ENCODE measurements at regions not wholly inside any gene's neighbourhood (a gene's known extent, or its start where the extent isn't known, plus 50 kb on each side); places are given as distances from the start of the nearest gene placed in this dataset.
A peak's percentile ranks its signal among the peaks of the same experiment; 100 is the strongest.
"Not testable (repeated sequence)": the region's sequence is repeated elsewhere in the genome, so short reads cannot be mapped to it uniquely, and the experiment has no call there.

DNA sequence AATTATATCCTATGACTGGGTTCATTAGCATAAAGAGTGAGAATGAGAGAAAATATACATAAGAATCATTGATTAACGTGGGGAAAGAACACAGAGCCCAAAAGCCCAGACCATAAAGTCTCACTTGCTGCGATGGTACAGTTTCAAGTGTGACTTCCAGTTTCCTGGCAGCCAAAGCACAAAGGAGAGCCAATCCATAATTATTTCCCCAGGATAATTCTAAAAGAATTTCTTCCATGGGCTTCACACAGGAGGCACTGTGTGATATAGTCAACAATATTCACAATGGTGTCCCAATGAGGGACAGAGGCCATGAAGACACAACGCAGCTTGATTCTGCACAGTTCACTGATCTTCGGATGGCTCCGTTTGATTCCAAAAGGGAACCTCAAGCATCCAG is 321.6 kb downstream of the PLPP3 start:
- no peak for DNase-seq

DNA sequence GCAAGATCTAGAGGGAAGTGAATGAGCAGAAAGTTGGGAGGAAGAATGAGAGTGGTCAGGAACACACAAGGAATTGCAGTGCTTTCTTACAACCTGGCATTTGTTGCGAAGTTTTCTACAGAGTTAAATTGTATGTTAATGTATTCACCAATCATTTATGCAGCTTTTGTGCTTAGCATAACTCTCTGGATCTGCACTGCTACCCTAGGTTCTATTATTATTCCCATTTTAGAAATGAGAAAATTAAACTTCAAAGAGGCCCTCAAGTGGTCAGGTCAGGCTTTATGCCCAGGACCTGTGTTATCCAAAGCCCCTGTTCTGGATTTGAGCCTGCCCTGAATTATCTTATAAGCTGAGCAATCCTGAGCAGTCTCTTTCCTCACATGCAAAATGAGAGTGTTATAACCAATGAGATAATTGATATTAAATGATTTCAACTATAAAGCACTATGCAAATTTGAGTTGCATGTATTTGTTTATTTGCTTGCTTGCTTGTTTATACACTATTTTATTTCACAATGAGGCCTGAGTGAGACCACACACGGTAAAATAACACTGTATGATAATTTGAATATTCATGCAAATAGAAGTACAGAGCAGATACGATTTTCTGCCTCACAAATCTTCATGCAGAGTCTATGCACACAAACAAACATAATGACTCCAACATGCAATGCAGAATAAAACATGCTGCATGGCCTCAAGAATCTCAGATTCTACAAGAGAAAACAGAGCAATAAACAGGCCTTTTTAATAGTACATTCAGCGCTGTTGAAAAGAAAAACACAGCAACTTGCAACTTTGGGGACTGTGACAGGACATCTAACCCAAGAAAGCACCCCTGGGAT is 323.0 kb downstream of the PLPP3 start:
- DNase-seq: no peak

DNA sequence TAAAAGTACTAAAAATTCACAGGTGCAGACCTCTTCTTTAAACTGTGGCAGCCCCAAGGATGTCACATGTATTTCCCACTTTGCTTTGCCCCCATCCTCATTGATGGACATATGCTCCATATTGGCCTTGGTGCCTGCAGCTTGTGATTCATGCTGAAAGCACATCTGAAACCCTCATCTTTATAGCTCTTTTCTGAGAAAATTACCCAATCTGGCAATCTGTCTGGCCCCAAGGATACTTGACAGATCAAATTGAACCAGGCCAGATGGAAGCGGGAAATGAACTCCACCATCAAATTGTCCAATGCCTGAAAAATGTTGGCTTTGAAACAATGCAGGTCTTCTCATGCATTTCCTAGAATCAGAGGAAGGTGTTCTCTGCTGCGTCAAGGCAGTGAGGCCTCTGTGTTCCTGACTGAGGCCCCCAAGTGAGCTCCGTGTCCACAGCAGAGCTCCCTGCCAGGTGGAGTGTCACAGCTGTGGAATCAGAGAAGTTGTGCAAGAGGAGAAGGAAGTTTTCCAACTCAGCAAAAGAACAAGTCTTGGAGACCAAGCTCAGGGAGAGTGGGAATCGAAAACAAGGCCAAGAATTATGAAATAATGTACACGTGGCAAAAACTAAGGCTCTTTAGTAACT is 323.7 kb downstream of the PLPP3 start:
- no peak for DNase-seq

DNA sequence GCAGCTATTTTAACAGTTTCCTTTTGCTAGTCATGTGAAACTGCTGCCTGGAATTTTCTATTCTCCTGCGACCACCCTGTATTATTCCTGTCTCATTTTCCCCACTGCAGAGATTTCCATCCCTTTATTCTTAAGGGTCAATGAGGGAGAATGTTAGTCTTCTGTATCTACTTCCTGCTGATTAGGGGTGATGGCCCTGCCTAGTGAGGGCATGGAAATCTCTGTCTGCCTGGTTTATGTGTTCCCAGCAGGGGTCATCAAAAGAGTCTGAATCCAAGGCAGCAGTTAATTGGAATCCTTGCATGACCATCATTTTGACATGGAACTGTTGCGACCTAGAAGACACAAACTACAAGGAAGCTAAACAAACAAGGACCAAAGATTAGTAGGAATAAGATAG is 325.2 kb downstream of the PLPP3 start:
- no peak for DNase-seq

DNA sequence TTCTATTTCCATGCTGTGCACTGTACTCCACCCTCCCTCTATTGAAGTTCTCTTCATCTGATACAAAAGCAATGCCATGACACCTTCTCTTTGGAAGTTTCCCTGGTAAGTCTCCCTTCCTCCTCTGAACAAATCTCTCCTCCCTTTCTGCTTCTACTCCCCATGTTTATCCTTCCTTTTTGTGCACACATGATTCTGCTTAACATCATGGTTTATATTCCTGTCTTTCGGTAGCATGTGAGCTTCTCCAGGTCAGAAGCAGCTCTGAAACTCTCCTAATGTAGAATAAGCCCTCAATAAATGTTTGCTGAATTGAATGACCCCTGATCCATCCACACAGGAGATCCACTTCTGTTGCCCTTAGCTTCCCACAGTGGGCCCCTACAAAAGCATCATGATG is 328.6 kb downstream of the PLPP3 start:
- DNase-seq: no peak

DNA sequence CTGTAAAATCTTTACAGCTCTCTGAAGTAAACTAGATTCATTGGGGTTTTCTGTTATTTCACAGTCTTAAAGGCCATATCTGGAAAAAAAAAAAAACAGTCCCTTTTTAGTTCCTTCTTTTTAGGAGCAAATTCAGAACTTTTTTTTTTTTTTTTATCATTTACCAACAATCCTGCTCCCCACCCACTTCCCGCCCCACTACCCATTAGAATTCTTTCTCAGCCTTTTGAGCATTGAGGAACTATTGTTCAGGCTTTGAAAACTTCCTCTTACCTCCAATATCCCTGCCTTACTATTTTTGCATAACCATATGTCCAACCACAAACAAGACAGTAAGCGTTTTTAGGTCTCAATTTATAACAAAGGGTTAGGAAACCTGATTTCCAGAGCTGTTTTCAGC is 330.1 kb downstream of the PLPP3 start:
- peak; percentile 1 to 10 for DNase-seq

DNA sequence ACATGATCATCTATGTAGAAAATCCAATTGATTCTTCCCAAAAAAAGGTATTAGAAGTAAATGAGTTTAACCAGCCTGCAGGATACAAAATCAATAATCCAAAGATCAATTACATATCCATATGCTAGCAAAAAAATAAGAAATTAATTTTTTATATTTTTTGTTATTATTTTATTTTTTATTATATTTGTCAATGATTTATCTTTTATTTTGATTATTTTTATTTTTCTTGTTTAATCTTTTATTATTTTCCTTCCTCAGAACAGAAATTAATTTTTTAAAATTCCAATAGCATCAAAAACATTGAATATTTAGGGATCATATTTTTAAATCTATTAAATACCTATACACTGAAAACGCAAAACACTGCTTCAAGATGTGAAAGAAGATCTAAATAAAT is 331.2 kb downstream of the PLPP3 start:
- no peak for DNase-seq

DNA sequence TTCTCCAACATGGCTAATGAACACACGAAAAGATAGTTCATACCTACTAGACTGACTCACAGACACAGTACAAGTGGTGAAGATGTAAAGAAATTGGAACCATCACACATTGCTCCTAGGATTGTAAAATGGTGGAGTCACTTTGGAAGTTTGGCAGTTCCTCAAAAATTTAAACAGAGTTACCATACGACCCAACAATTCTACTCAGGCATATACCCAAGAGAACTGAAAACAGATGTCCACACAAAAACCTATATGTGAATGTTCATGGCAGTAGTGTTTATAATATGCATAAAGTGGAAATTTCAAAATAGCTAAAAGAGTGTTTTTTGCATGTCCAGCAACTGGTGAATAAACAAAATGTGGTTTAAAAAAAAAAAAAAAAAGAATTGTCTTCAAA is 332.6 kb downstream of the PLPP3 start:
- DNase-seq: not testable (repeated sequence)

DNA sequence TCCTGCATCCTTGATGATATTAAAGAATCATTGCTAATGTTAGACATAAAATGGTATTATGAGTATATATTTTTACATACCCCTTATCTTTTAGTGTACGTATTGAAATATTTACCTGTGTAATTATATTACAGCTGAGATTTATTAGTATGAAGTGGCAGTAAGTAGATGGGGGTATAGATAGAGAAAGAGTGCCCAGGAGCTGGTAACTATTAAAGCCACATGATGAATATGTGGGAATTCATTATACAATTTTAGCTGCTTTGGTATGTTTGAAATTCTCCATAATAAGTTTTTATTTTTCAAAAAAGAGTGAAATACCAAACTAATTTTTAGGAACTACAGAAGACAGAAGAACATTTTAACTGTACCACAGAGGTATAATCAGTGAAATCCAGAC is 339.0 kb downstream of the PLPP3 start:
- no peak for DNase-seq

DNA sequence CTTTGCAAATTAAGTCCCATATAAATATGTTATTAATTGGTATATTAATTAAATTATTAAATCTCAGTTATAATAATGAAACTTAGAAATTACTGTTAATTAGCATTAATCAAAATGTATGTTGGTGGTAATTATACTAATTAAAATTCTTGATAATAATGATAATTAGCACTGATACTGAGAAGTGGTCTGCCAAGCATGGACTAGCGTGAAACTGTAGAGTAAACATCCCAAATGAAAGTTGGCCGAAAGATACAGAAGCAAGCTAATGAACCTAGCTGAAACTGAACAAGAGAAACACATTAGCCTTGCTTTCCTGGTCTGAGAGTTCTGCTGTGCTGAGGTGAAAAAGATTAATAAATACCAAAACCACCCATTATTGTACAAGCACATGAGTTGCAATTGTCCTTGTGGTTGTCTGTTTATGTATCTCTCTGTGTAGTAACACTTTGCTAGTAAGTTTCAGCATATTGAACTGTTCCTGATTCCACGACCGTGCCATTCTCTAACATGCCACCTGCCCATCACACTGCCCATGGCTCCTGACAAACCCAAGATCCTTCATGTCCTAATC is 341.8 kb downstream of the PLPP3 start:
- no peak for DNase-seq

DNA sequence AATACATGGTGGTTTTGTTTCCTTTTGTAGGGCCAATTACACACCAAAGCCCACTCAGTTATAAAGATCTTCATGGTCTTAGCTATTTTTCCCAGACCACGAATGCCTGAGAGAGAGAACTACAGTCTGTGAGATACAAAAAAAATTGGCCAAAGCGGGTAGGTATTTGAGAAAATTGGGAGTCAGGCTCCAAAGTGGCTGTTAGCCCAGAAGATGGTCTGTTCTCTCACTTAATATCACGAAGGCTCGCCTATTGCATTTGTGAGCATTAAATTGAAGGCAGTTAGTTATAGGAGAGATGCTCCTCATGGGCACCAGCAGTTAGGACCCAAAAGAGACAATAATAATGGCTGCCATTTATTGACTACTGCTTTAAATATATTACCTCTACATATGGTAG is 342.7 kb downstream of the PLPP3 start:
- no peak for DNase-seq

DNA sequence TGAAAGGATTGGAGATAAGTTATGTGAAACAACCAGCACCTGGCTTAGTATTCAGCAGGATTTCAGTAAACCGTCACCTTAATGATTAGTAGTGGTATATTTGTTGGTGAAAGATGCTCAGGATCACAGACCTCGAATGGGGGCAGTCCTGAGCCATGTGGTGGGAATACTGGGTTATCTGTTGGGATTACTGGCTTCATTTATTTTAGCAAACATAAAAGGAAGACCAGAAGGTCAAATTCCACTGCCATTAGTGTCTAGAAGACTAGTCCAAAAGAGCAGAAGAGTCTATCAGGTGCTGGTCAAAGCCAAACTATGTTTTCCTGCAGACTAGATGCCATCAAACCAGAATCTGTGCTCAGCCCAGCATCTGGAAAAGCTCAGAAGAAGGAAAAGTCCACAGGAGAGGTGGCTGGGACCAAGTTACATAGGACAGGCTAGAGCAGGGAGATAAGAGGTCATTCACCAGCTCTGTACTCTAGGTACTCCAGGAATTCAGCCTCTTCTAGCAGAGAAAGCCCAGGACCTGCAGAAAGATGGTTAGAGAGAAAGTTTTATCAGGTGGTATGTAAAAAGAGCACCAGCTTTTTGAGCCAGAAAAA is 343.4 kb downstream of the PLPP3 start:
- no peak for DNase-seq

DNA sequence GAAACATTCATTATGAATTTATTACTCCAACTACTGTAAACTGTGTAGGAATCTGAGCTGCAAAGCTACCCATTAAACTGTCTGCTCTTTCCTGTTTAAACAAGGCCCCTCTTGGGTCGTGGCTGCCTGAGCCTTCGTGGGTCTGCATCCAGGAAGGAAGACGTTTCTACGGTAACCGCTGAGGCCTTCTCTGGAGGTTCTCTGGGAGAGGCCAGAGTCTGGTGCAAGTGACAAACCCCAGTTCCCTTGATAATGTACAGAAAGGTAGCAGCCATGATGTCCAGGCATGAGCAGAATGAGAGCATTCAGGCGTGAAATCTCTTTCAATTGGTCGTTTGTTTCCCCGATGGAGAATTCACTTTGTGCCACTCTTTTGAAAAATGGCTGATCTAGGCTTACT is 350.2 kb downstream of the PLPP3 start:
- DNase-seq: no peak

DNA sequence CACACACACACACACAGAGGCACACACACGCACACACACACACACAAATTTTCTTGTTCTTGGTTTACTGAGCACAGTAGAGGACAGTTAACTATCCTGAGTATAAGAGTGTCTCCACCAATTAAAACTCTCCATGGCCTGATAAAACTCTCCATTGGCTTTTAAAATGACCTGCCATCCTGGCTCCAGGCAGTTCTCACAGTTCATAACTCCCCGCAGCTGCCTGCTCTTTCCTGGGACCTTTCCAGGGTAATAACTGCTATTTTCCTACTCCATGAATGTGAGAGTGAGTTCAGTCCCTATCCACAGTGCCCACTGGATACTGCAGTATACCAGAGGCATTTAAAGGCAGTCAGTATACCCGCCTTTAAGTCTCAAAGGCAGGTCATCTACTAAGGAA is 351.5 kb downstream of the PLPP3 start:
- DNase-seq: no peak

DNA sequence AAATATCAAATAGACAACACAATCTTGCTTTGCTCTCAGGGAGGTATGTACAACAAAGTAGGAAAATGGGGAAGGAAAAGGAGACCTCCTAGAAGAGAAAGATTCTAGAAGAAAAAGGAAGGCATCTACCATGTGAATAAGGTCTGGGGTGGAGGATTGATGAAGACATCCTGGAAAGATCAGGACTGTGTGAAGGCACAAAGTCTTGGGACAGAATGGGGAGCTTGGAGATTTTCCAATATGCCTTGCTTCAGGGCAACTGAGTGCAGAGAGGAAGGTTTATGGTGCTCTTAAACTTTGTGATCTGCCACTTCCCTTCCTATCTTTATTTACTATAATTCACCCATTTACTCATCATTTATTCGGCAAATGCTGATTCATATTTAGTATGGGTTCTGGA is 352.0 kb downstream of the PLPP3 start:
- no peak for DNase-seq

DNA sequence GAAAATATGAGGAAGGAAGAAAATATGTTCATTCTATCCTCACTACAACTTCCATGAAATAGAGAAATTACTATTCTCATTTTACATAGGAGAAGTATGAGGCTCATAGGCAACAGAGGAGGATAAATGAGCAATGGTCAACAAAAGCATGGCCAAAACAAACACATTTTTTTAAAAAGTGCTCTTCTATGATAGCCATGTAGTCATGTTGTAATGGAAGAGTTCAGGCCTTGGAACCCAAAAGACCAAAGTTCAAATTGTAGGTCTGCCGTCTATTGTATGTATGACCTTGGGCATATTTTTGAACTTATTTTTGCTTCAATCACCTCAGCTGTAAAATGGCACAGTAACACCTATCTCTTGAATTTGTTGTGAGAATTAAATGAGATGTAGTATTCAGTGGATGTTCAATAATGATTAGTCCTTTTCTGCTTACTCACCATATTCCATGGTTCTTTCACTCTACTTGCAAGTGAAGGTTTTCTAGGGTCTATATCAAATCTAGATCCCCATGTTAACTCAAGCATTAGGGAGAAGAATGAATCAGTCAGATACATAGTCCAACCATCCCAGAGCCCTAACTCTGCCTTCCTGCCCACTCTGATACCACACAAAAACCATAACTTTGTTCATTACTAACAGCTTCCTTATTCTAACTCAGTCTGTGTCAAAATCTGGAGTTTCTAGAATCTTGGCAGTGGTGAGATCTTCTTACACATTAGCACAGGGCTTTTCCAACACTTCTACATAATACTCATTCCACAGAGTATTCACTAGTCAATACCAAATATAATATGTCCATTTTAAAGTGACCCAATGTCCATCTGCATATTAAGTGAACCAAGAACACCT is 353.2 kb downstream of the PLPP3 start:
- no peak for DNase-seq

DNA sequence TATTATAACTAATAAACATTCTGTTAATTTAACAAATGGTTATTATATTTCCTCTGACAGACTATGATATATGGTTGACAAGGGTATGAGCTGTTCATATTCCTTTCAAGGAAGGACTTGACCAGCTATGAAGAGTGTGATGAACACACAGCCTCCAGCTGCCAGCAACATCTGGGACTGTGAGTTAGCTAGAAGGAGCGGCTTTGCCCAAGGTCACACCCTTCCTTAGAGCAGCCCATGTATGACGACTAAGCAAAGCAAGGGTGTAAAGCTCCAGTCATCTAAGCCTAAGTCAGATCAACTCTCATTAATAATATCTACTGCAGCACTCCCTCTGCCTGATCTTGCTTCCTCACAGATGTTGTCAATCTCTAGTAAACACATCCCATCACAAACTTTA is 355.4 kb downstream of the PLPP3 start:
- no peak for DNase-seq

DNA sequence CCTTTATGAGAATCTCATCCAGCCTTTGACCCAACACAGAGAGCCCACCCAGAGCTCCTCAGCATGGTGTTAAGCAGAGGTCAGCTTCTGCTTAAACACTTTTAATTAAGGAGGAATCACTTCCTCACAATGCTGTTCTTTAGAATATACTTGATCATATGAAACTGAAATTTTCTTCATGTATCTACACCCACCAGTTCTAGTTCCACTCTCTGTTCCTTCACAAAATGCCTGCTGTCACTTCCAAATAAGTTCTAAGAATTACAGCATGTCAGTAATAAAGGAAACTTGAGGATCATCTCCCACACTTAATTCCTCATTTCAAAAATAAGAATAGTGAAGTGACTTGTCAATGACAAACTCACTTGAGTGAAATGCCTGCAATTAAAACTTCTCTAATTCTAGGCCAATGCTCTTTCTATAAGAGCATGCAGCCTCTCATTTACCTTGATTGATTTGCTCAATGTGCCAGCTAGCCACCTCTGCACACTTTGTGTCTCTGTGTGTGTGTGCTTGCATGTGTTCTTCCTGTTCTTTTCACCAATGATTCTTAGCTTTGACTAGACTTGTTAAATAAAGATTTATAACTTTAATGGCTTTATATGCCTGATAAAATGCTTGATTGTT is 356.3 kb downstream of the PLPP3 start:
- DNase-seq: no peak

DNA sequence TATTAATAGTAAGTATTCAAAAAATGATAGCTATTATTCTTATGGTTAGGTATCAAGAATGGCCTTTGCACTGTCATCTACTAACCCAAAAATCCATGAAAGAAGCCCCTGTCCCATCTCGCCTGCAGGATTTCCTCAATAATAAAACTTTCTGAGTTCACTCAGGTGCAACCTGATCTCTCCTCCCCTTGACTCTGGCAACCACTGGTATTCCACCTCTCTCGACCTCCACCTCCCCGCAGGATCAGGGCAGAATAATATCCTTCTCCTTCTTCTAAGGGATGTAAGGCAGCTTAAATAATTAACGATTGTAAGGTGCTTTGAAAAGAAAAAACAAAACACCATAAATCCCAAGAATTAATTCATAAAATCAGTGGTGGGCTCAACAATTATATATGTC is 359.3 kb downstream of the PLPP3 start:
- DNase-seq: no peak

DNA sequence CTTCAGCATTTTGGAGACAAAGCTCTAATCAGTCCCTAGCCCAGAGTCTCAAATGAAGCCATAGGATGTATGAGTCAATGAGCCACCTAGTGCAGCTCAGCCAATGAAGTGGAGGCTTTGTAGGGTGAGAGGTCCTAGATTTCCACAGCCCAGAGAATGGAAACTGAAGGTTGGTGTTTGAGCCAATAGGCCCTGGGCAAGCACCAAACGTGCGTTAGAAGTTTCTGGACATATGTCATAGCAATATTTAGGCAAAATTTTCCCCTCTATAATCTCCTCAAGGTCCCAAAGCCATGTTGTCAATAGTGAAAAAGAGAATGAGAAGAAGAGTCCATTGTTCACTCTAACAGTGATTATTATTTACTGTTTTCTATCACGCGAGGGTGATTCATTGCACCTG is 361.3 kb downstream of the PLPP3 start:
- DNase-seq: no peak

DNA sequence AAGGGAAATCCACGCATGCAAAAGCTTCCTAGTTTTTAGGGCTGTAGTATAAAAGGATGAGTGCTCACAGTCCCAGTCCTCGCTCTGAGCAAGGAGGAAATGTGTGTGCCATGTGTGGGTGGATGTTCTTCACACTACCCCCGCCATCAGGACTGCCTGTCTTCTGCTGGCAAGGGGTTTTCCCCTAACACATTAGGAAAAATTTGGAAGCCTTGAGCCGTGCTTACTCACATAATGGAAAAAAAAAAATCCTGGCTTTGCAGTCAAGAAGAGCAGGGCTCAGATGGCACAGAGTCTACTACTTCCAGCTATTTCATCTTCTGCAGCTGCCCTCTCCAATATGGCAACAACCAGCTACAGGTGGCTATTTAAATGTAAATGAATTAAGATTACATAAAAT is 363.1 kb downstream of the PLPP3 start:
- no peak for DNase-seq

DNA sequence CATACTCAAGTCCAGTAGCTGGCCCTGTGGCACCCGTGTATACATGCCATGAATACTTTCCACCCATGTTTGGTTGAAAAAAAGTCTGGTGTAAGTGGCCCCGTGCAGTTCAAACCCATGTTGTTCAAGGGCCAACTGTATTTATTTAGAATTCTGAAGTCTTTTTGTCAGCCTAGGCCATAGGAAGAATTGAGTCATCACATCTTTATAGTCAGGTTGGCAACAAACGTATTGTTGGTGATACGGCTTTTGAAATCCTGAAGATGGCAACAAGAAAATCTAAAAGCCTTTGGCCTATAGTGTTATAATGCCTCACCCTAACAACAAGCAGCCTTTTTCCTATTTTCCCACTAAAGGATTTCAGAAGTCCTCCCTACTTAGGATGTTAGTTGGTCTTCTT is 363.6 kb downstream of the PLPP3 start:
- no peak for DNase-seq

DNA sequence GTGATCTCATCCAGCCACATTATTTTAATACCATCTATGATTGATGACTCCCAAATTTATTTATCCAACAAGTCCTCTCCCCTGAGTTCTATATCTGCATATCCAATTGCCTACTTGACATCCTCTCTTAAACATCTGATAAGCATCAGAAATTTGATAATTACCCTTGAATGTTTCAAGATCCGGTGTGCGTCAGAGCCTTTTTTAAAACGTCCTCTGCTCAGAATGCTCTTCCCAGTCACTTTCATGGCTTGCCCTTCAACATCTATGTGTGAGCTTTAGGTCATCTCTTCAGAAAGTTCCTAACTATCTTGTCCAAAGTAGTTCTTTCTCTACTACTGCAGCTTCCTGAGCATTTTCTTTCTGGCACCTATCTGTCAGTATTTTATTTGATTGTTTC is 364.3 kb downstream of the PLPP3 start:
- no peak for DNase-seq
